Thyroid gland (tissue), 4 donors: ENCODE measurements at regions not wholly inside any gene's neighbourhood (a gene's known extent, or its start where the extent isn't known, plus 50 kb on each side); places are given as distances from the start of the nearest gene placed in this dataset.

Experiments used
- DNase-seq, 2 donors: peaks; one replicate each; pipeline ENCODE4 v3.0.0-alpha.2; 2019
- H3K27ac ChIP-seq, 3 donors: fragments of 200-600 bp; sonication (generic); 1 replicate in 2 of 3; 2 replicates in 1 of 3; pipeline ENCODE4 v1.5.1; 2016 to 2019; ENCODE audit warnings: mild to moderate bottlenecking in 1 of 3, moderate library complexity in 1 of 3
- H3K27me3 ChIP-seq: fragments of 200-600 bp; sonication (generic); one replicate; pipeline ENCODE4 v1.5.1; 2019
- H3K36me3 ChIP-seq, 2 donors: fragments of 200-600 bp; sonication (generic); one replicate each; pipeline ENCODE4 v1.5.1; 2016 to 2019
- H3K4me1 ChIP-seq, 2 donors: fragments of 200-600 bp; sonication (generic); one replicate each; pipeline ENCODE4 v1.5.1; 2017 to 2019
- H3K4me3 ChIP-seq, 3 donors: fragments of 200-600 bp; sonication (generic); replicated peaks in 1 of 3; 1 replicate in 2 of 3; 2 replicates in 1 of 3; pipeline ENCODE4 v1.5.1; 2016; ENCODE audit warnings: mild to moderate bottlenecking in 1 of 3
- H3K9me3 ChIP-seq: fragments of 200-600 bp; sonication (generic); one replicate; pipeline ENCODE4 v1.5.1; 2017
- CTCF ChIP-seq, 6 experiments: fragments of 200-600 bp in 3 of 6; fragments of 450-650 bp in 3 of 6; sonication (generic) in 3 of 6; IDR thresholded peaks; one replicate each; pipeline ENCODE4 v1.5.1; 2016 to 2019; ENCODE audit warnings: antibody characterized with exemption in 6 of 6, mild to moderate bottlenecking in 2 of 6, inconsistent platforms in 1 of 6, moderate library complexity in 1 of 6
- POLR2A ChIP-seq, 2 donors: fragments of 450-650 bp; IDR thresholded peaks; one replicate each; pipeline ENCODE4 v1.6.1; 2017; ENCODE audit warnings: antibody characterized with exemption in 2 of 2, mild to moderate bottlenecking in 2 of 2, moderate library complexity in 1 of 2
- WGBS, 2 donors: methylation state at CpG; one replicate each; pipeline ENCODE4 v1.1.5; 2017; 5-methylcytosine and 5-hydroxymethylcytosine counted together
- intact Hi-C: fragments of 100-400 bp; cut with DNase I; formaldehyde crosslinking; loops from one replicate; pipeline ENCODE4 v1.15.1; 2023

DNA sequence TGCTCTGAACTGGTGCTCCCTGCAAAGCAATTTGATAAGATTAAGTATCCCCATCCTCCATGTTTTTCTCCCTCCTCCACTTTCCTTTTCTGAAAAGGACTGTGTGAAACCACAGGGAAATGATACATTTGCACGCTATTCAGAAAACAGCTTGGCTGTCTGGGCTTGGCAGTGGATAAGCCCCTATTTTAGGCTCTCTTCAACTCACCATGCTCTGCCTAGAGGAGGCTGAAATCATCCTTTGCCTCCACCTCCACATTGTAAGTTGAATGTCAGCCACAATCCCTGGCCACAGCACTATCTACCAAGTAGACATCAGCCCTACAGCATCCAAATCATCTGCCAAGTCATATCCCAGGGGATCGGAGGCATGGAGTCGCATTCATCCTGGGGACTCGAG is 642.3 kb downstream of the RPS29 start:
- no peaks in the 10 kb centered on the region for H3K9me3 ChIP-seq
- H3K4me3 ChIP-seq: no peak overlapping the region
- no peaks in the 10 kb centered on the region for H3K36me3 ChIP-seq
- H3K4me1 ChIP-seq: no peaks in the 10 kb centered on the region
- DNase-seq: no peak
- intact Hi-C loops: no loop called here
- H3K27ac ChIP-seq: no peak overlapping the region
- no peaks in the 10 kb centered on the region for H3K27me3 ChIP-seq
- WGBS, 2 donors: 75 to 86% methylated on average over 4 of the region's 4 CpGs
- TF ChIP-seq CTCF (IDR thresholded peaks at IDR 0.05) (no peak), POLR2A (IDR thresholded peaks at IDR 0.05) (no peak)

DNA sequence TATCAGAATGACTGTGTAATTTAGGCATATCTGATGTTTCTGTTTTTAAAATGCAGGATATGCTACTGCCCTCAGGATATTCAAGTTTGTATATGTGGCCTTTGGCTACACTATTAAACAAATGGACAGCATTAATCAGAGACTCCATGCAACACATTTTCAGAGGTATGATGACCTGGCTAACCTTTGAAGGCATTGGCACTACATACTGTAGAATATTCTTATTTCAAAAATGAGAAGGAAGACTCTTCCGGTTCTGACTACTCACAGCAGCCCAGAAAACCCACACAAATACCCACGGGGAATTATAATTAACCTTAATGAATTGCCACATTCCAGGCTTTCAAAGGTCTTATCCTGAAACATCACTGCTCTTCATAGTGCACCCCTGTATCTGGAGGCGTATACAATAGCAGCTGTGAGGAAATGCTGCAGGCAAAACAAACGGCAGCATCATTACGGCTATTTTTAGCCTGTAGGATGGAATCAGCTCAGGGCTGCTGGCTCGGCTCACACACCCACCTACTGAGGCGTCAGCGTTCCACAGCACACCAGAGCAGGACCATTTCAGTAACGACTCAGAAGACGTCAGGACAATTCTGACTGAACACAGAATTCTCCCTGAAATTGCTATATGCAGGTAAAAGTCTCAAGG is 648.5 kb downstream of the RPS29 start:
- Histone ChIP-seq H3K4me3 (no peak overlapping the region), H3K27me3 (no peaks in the 10 kb centered on the region), H3K9me3 (no peaks in the 10 kb centered on the region), H3K4me1 (no peaks in the 10 kb centered on the region), H3K27ac (no peak overlapping the region), H3K36me3 (no peaks in the 10 kb centered on the region)
- no peak for DNase-seq
- TF ChIP-seq CTCF (IDR thresholded peaks at IDR 0.05) (no peak), POLR2A (IDR thresholded peaks at IDR 0.05) (no peak)
- intact Hi-C loops: no loop called here
- WGBS, 2 donors: 63 to 81% methylated on average over 10 of the region's 10 CpGs

GRCh38 chr14:48936849-48937248 is 649.3 kb downstream of the RPS29 start:
- 70 to 76% methylated on average over 1 of the region's 1 CpG for WGBS, 2 donors
- intact Hi-C loops: no loop called here
- no peaks in the 10 kb centered on the region for H3K27me3 ChIP-seq
- H3K9me3 ChIP-seq: no peaks in the 10 kb centered on the region
- no peak for DNase-seq
- H3K36me3 ChIP-seq: no peaks in the 10 kb centered on the region
- H3K4me1 ChIP-seq: no peaks in the 10 kb centered on the region
- TF ChIP-seq POLR2A (IDR thresholded peaks at IDR 0.05): no peak
- no peak for TF ChIP-seq CTCF (IDR thresholded peaks at IDR 0.05)
- H3K4me3 ChIP-seq: no peak overlapping the region
- H3K27ac ChIP-seq: no peak overlapping the region

DNA sequence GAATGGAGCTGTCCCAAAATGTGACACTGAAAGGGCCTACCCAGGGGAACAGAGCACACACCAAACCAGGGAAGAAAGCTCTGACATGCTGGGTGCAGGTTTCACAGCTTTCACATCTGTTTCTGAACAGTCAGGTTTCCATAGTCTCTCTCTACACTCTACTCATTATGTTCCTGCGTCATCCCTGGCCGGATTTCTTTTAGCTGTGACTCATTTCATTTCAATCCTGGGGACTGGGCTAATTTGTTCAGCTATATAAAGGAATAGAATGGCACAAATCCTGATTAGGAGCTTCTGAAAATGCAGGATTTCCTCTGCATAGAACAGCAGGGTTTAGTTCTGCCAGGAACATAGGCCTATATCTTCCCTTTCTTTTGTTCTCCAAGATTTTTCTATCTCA is 649.8 kb downstream of the RPS29 start:
- Histone ChIP-seq H3K4me3 (no peak overlapping the region), H3K9me3 (no peaks in the 10 kb centered on the region), H3K4me1 (no peaks in the 10 kb centered on the region), H3K36me3 (no peaks in the 10 kb centered on the region), H3K27ac (no peak overlapping the region), H3K27me3 (no peaks in the 10 kb centered on the region)
- 74 to 84% methylated on average over 2 of the region's 2 CpGs for WGBS, 2 donors
- DNase-seq: no peak
- intact Hi-C loops: no loop called here
- no peak for TF ChIP-seq POLR2A (IDR thresholded peaks at IDR 0.05)
- TF ChIP-seq CTCF (IDR thresholded peaks at IDR 0.05): no peak

DNA sequence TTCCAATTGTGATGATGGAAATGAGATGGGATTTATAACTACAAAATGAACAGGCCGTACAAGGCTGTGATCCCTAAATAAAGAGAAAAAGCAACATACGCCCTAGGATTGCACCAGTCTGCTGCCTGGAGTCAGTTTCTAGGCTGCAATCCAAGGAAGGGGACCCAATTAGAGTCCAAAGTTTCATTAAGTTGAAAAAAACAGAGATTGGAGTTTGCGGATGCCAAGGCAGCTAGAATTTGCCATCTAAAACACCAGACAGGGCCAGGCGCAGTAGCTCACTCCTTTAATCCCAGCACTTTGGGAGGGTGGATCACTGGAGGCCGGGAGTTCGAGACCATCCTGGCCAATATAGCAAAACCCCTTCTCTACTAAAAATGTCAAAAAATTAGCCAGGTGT is 661.0 kb downstream of the RPS29 start:
- Histone ChIP-seq H3K4me3 (no peak overlapping the region), H3K4me1 (no peaks in the 10 kb centered on the region), H3K36me3 (no peaks in the 10 kb centered on the region), H3K9me3 (no peaks in the 10 kb centered on the region), H3K27ac (no peak overlapping the region), H3K27me3 (no peaks in the 10 kb centered on the region)
- DNase-seq: no peak
- TF ChIP-seq POLR2A (IDR thresholded peaks at IDR 0.05) (no peak), CTCF (IDR thresholded peaks at IDR 0.05) (no peak)
- intact Hi-C loops: no loop called here
- WGBS, 2 donors: 90 to 94% methylated on average over 6 of the region's 6 CpGs
